H9 (cell line): ENCODE measurements at regions not wholly inside any gene's neighbourhood (a gene's known extent, or its start where the extent isn't known, plus 50 kb on each side); places are given as distances from the start of the nearest gene placed in this dataset.

Experiments
- DNase-seq: peaks from one replicate; pipeline ENCODE4 v3.0.0-alpha.2; 2017
- H2AFZ ChIP-seq: one replicate; pipeline ENCODE4 v1.6.1; 2013; ENCODE audit warnings: mild to moderate bottlenecking, low read length, control low read depth, moderate library complexity
- H2AK5ac ChIP-seq: 2 replicates; pipeline ENCODE4 v1.6.1; 2013; ENCODE audit warnings: low read length, control low read depth, mixed read lengths; ENCODE audit not compliant: insufficient read length
- H2BK120ac ChIP-seq: one replicate; pipeline ENCODE4 v1.6.1; 2013; ENCODE audit warnings: low read depth, mild to moderate bottlenecking, low read length, control low read depth, inconsistent platforms; ENCODE audit not compliant: poor library complexity, severe bottlenecking
- H2BK12ac ChIP-seq: 2 replicates; pipeline ENCODE4 v1.6.1; 2013; ENCODE audit warnings: low read length, control low read depth, mixed read lengths, low read depth; ENCODE audit not compliant: insufficient read length
- H2BK15ac ChIP-seq: 2 replicates; pipeline ENCODE4 v1.6.1; 2013; ENCODE audit warnings: low read depth, low read length, control low read depth
- H2BK20ac ChIP-seq: one replicate; pipeline ENCODE4 v1.6.1; 2013; ENCODE audit warnings: low read depth, mild to moderate bottlenecking, low read length, control low read depth, inconsistent platforms; ENCODE audit not compliant: poor library complexity, severe bottlenecking
- H2BK5ac ChIP-seq: 2 replicates; pipeline ENCODE4 v1.6.1; 2013; ENCODE audit warnings: low read length, control low read depth, mixed read lengths; ENCODE audit not compliant: insufficient read length
- H3K14ac ChIP-seq: 2 replicates; pipeline ENCODE4 v1.6.1; 2013; ENCODE audit warnings: low read length, control low read depth; ENCODE audit not compliant: insufficient read depth
- H3K18ac ChIP-seq: 2 replicates; pipeline ENCODE4 v1.6.1; 2013; ENCODE audit warnings: low read depth, mild to moderate bottlenecking, mixed read lengths, low read length, control low read depth; ENCODE audit not compliant: insufficient read length
- H3K23ac ChIP-seq: 2 replicates; pipeline ENCODE4 v1.6.1; 2013; ENCODE audit warnings: low read length, control low read depth, mixed read lengths, low read depth; ENCODE audit not compliant: insufficient read length
- H3K23me2 ChIP-seq: 2 replicates; pipeline ENCODE4 v1.6.1; 2013; ENCODE audit warnings: low read depth, mild to moderate bottlenecking, mixed read lengths, low read length, control low read depth; ENCODE audit not compliant: insufficient read length, poor library complexity, severe bottlenecking
- H3K27ac ChIP-seq: 2 replicates; pipeline ENCODE4 v1.5.1; 2013; ENCODE audit warnings: low read length, control low read depth, mixed read lengths, low read depth; ENCODE audit not compliant: insufficient read length
- H3K27me3 ChIP-seq: 2 replicates; pipeline ENCODE4 v1.6.1; 2013; ENCODE audit warnings: low read length, control low read depth, inconsistent platforms; ENCODE audit not compliant: insufficient read depth
- H3K4ac ChIP-seq: 2 replicates; pipeline ENCODE4 v1.6.1; 2013; ENCODE audit warnings: low read depth, mild to moderate bottlenecking, control low read depth, inconsistent platforms, low read length, moderate library complexity
- H3K4me1 ChIP-seq: 2 replicates; pipeline ENCODE4 v1.6.1; 2013; ENCODE audit warnings: low read length, control low read depth, inconsistent platforms; ENCODE audit not compliant: insufficient read depth
- H3K4me2 ChIP-seq: 2 replicates; pipeline ENCODE4 v1.6.1; 2013; ENCODE audit warnings: low read length, control low read depth, mixed read lengths; ENCODE audit not compliant: insufficient read length, insufficient read depth
- H3K56ac ChIP-seq: 2 replicates; pipeline ENCODE4 v1.6.1; 2013; ENCODE audit warnings: low read depth, mild to moderate bottlenecking, mixed read lengths, low read length, control low read depth; ENCODE audit not compliant: insufficient read length
- H3K79me1 ChIP-seq: 2 replicates; pipeline ENCODE4 v1.6.1; 2013; ENCODE audit warnings: low read depth, mild to moderate bottlenecking, moderate library complexity, low read length, control low read depth, inconsistent platforms; ENCODE audit not compliant: insufficient read depth, poor library complexity, severe bottlenecking
- H3K79me2 ChIP-seq: 2 replicates; pipeline ENCODE4 v1.6.1; 2013; ENCODE audit warnings: low read length, control low read depth, inconsistent platforms; ENCODE audit not compliant: insufficient read depth
- H3K9ac ChIP-seq: 2 replicates; pipeline ENCODE4 v1.6.1; 2013; ENCODE audit warnings: low read length, control low read depth, mixed read lengths; ENCODE audit not compliant: insufficient read length; ENCODE audit errors: extremely low read depth
- H3K9me3 ChIP-seq: one replicate; pipeline ENCODE4 v1.6.1; 2013; ENCODE audit warnings: low read depth, low read length, inconsistent platforms; ENCODE audit not compliant: control insufficient read depth
- H3T11ph ChIP-seq: one replicate; pipeline ENCODE4 v1.6.1; 2013; ENCODE audit warnings: mild to moderate bottlenecking, low read length, control low read depth, inconsistent platforms
- H4K20me1 ChIP-seq: one replicate; pipeline ENCODE4 v1.6.1; 2013; ENCODE audit not compliant: control insufficient read depth, insufficient read length, insufficient read depth
- H4K5ac ChIP-seq: 2 replicates; pipeline ENCODE4 v1.6.1; 2013; ENCODE audit warnings: low read depth, mild to moderate bottlenecking, mixed read lengths, low read length, control low read depth; ENCODE audit not compliant: insufficient read length
- H4K8ac ChIP-seq: replicated peaks from 2 replicates; pipeline ENCODE4 v1.6.1; 2013; ENCODE audit warnings: low read length, control low read depth, mixed read lengths, low read depth; ENCODE audit not compliant: insufficient read length
- H4K91ac ChIP-seq: 2 replicates; pipeline ENCODE4 v1.6.1; 2013; ENCODE audit warnings: low read depth, mild to moderate bottlenecking, moderate library complexity, mixed read lengths, low read length, control low read depth; ENCODE audit not compliant: insufficient read length
- H3K27ac Mint-ChIP-seq, 3 experiments: 2 replicates in 2 of 3; 3 replicates in 1 of 3; pipeline ENCODE4 v1.8.0; 2020 to 2021; ENCODE audit warnings: mixed read lengths in 3 of 3, mild to moderate bottlenecking in 1 of 3, moderate library complexity in 1 of 3
- H3K27me3 Mint-ChIP-seq: 2 replicates; pipeline ENCODE4 v1.8.0; 2021; ENCODE audit warnings: low read depth, mild to moderate bottlenecking, moderate library complexity, mixed read lengths
- H3K36me3 Mint-ChIP-seq, 3 experiments: 2 replicates in 2 of 3; 3 replicates in 1 of 3; pipeline ENCODE4 v1.8.0; 2020 to 2021; ENCODE audit warnings: low read depth in 3 of 3, mixed read lengths in 3 of 3; ENCODE audit not compliant: insufficient read depth in 1 of 3
- H3K4me1 Mint-ChIP-seq, 2 experiments: 2 replicates each; pipeline ENCODE4 v1.8.0; 2020; ENCODE audit warnings: mixed read lengths in 2 of 2
- H3K4me3 Mint-ChIP-seq, 2 experiments: 2 replicates in 1 of 2; 3 replicates in 1 of 2; pipeline ENCODE4 v1.8.0; 2020 to 2021; ENCODE audit warnings: mild to moderate bottlenecking in 2 of 2, mixed read lengths in 2 of 2, moderate library complexity in 1 of 2
- H3K9me3 Mint-ChIP-seq, 2 experiments: 2 replicates in 1 of 2; 3 replicates in 1 of 2; pipeline ENCODE4 v1.8.0; 2020; ENCODE audit warnings: mild to moderate bottlenecking in 2 of 2, mixed read lengths in 2 of 2, moderate library complexity in 1 of 2
- WGBS: extraction: QIAGEN DNeasy Blood & Tissue Kit; methylation state at CpG from one replicate; pipeline ENCODE4 v1.1.7; 2013; ENCODE audit warnings: missing lambda C conversion rate, low lambda C conversion rate, mixed read lengths; ENCODE audit not compliant: insufficient read length; ENCODE audit errors: extremely low coverage; 5-methylcytosine and 5-hydroxymethylcytosine counted together
- TF ChIP-seq, protein P1 (sequence below): fragments of 200-600 bp; sonication (generic); conservative IDR thresholded peaks from 3 replicates; pipeline ENCODE4 v1.8.0; 2021; ENCODE audit warnings: antibody characterized with exemption, mild to moderate bottlenecking

DNA sequence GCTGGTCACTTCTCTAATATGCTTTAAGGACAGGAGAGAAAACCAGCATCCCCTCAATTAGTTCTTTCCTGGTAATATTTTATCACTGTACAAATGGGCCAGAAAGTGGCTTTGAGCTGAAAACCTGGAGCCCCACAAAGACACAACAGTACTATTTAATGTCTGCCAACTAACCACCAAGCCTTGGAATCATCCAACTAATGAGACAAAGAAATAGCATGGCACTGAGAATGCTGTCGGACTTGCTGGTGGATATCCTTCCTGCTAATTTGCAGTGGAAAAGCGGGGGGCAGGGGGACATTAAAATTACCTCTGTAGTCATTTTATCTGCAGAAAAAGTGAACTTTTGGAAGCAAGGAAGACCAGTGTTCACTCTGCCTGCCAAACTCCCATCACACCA lies 288.5 kb downstream of the KBTBD8 start:
- Histone ChIP-seq H3K79me1 (no peaks in the 10 kb centered on the region), H4K5ac (no peak overlapping the region), H3K14ac (no peak overlapping the region), H4K8ac (no peak overlapping the region), H3K27ac (no peak overlapping the region), H2BK15ac (no peak overlapping the region), H4K91ac (no peak overlapping the region), H2BK12ac (no peak overlapping the region), H3K9me3 (no peaks in the 10 kb centered on the region), H3K4ac (no peak overlapping the region), H3K56ac (no peak overlapping the region), H3T11ph (no peak overlapping the region), H3K4me1 (no peaks in the 10 kb centered on the region; the same call in 1 of the 2 replicates), H2AK5ac (no peak overlapping the region), H4K20me1 (no peaks in the 10 kb centered on the region), H2BK120ac (no peak overlapping the region), H3K18ac (no peak overlapping the region), H3K23me2 (no peaks in the 10 kb centered on the region), H3K4me2 (no peak overlapping the region), H2AFZ (no peak overlapping the region), H3K9ac (no peak overlapping the region), H2BK5ac (no peak overlapping the region), H3K23ac (no peak overlapping the region), H3K27me3 (no peaks in the 10 kb centered on the region), H3K79me2 (no peaks in the 10 kb centered on the region), H2BK20ac (no peak overlapping the region)
- H3K4me1 Mint-ChIP-seq = no peaks in the 10 kb centered on the region; a peak in 1 of 4 replicates
- H3K9me3 Mint-ChIP-seq = no peaks in the 10 kb centered on the region
- DNase-seq = no peak
- no CpG with 5 or more reads among the region's 2 CpGs for WGBS
- H3K27ac Mint-ChIP-seq = no peak overlapping the region; a peak in 1 of 7 replicates
- H3K4me3 Mint-ChIP-seq = no peak overlapping the region
- no peaks in the 10 kb centered on the region for H3K36me3 Mint-ChIP-seq
- TF ChIP-seq, protein P1, sequence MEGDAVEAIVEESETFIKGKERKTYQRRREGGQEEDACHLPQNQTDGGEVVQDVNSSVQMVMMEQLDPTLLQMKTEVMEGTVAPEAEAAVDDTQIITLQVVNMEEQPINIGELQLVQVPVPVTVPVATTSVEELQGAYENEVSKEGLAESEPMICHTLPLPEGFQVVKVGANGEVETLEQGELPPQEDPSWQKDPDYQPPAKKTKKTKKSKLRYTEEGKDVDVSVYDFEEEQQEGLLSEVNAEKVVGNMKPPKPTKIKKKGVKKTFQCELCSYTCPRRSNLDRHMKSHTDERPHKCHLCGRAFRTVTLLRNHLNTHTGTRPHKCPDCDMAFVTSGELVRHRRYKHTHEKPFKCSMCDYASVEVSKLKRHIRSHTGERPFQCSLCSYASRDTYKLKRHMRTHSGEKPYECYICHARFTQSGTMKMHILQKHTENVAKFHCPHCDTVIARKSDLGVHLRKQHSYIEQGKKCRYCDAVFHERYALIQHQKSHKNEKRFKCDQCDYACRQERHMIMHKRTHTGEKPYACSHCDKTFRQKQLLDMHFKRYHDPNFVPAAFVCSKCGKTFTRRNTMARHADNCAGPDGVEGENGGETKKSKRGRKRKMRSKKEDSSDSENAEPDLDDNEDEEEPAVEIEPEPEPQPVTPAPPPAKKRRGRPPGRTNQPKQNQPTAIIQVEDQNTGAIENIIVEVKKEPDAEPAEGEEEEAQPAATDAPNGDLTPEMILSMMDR = no peak
- H3K27me3 Mint-ChIP-seq = no peaks in the 10 kb centered on the region
